NCI-H1092 treated with DMSO at 0.1 percent for 48 hours (cell line): ENCODE measurements at regions not wholly inside any gene's neighbourhood (a gene's known extent, or its start where the extent isn't known, plus 50 kb on each side); places are given as distances from the start of the nearest gene placed in this dataset.

Source experiments
- DNase-seq: peaks from one replicate; lab custom pipeline; 2025; lab: John Stamatoyannopoulos, UW

GRCh38 chr10:44685220-44685619, 225.9 kb upstream of the TMEM72 start:
- DNase-seq: no peak

- no peak for DNase-seq
Observed at GRCh38 chr10:44685747-44686146, 225.4 kb upstream of the TMEM72 start.

- DNase-seq: no peak
Observed at GRCh38 chr10:44689368-44689767, 221.8 kb upstream of the TMEM72 start.

GRCh38 chr10:44696496-44696895, 214.6 kb upstream of the TMEM72 start:
- DNase-seq: no peak

GRCh38 chr10:44697116-44697515, 214.0 kb upstream of the TMEM72 start:
- no peak for DNase-seq

GRCh38 chr10:44702531-44702930, 208.6 kb upstream of the TMEM72 start:
- DNase-seq: no peak

- no peak for DNase-seq
Observed at GRCh38 chr10:44703241-44704155, 207.6 kb upstream of the TMEM72 start.

- no peak for DNase-seq
Observed at GRCh38 chr10:44704616-44705015, 206.5 kb upstream of the TMEM72 start.

GRCh38 chr10:44706745-44707144, 204.4 kb upstream of the TMEM72 start:
- no peak for DNase-seq

- no peak for DNase-seq
Observed at GRCh38 chr10:44713307-44713706, 197.8 kb upstream of the TMEM72 start.

GRCh38 chr10:44714451-44714850, 196.7 kb upstream of the TMEM72 start:
- no peak for DNase-seq

- DNase-seq: no peak
Observed at GRCh38 chr10:44715136-44715535, 196.0 kb upstream of the TMEM72 start.

- DNase-seq: no peak
Observed at GRCh38 chr10:44716470-44717015, 194.6 kb upstream of the TMEM72 start.

GRCh38 chr10:44723082-44723481, 188.1 kb upstream of the TMEM72 start:
- DNase-seq: no peak

- no peak for DNase-seq
Observed at GRCh38 chr10:44723619-44724325, 187.4 kb upstream of the TMEM72 start.

GRCh38 chr10:44724415-44725174, 186.5 kb upstream of the TMEM72 start:
- DNase-seq: no peak

- DNase-seq: no peak
Observed at GRCh38 chr10:44725404-44725803, 185.7 kb upstream of the TMEM72 start.

GRCh38 chr10:44731283-44731682, 179.9 kb upstream of the TMEM72 start:
- no peak for DNase-seq

- DNase-seq: no peak
Observed at GRCh38 chr10:44733501-44734488, 177.3 kb upstream of the TMEM72 start.

GRCh38 chr10:44742248-44742647, 168.9 kb upstream of the TMEM72 start:
- no peak for DNase-seq

GRCh38 chr10:44743535-44743934, 167.6 kb upstream of the TMEM72 start:
- no peak for DNase-seq
